Transverse colon (tissue), 4 donors: ENCODE measurements at regions not wholly inside any gene's neighbourhood (a gene's known extent, or its start where the extent isn't known, plus 50 kb on each side); places are given as distances from the start of the nearest gene placed in this dataset.

Source experiments
- EP300 ChIP-seq: sonication (generic); formaldehyde crosslinking; IDR thresholded peaks from one replicate; pipeline ENCODE4 v1.6.1; 2017; ENCODE audit warnings: antibody characterized with exemption, low read depth
- POLR2A ChIP-seq: fragments of 450-650 bp; IDR thresholded peaks from one replicate; pipeline ENCODE4 v1.6.1; 2016; ENCODE audit warnings: antibody characterized with exemption, mild to moderate bottlenecking, moderate library complexity
- POLR2AphosphoS5 ChIP-seq, 3 donors: sonication (generic); formaldehyde crosslinking; IDR thresholded peaks; one replicate each; pipeline ENCODE4 v1.6.1; 2016; ENCODE audit warnings: antibody characterized with exemption in 3 of 3
- TF ChIP-seq, protein P1 (sequence below), 5 experiments: fragments of 200-600 bp in 3 of 5; fragments of 450-650 bp in 2 of 5; sonication (generic) in 3 of 5; IDR thresholded peaks; 1 replicate in 2 of 5; 2 replicates in 3 of 5; pipeline ENCODE4 v1.5.1; 2016 to 2017; ENCODE audit warnings: antibody characterized with exemption in 5 of 5, inconsistent platforms in 3 of 5, mild to moderate bottlenecking in 2 of 5, moderate library complexity in 1 of 5

- TF ChIP-seq, protein P1, sequence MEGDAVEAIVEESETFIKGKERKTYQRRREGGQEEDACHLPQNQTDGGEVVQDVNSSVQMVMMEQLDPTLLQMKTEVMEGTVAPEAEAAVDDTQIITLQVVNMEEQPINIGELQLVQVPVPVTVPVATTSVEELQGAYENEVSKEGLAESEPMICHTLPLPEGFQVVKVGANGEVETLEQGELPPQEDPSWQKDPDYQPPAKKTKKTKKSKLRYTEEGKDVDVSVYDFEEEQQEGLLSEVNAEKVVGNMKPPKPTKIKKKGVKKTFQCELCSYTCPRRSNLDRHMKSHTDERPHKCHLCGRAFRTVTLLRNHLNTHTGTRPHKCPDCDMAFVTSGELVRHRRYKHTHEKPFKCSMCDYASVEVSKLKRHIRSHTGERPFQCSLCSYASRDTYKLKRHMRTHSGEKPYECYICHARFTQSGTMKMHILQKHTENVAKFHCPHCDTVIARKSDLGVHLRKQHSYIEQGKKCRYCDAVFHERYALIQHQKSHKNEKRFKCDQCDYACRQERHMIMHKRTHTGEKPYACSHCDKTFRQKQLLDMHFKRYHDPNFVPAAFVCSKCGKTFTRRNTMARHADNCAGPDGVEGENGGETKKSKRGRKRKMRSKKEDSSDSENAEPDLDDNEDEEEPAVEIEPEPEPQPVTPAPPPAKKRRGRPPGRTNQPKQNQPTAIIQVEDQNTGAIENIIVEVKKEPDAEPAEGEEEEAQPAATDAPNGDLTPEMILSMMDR (IDR thresholded peaks at IDR 0.05) = no peak
- TF ChIP-seq EP300 (no peak), POLR2A (no peak), POLR2AphosphoS5 (IDR thresholded peaks at IDR 0.05) (no peak)
Observed at GRCh38 chr10:108307925-108308312, 1143.4 kb upstream of the SORCS1 start.
